ENCODE measurements at regions not wholly inside any gene's neighbourhood (a gene's known extent, or its start where the extent isn't known, plus 50 kb on each side); places are given as distances from the start of the nearest gene placed in this dataset.

GRCh38 chr9:90296539-90296938, 346.1 kb downstream of the DIRAS2 start:
- H3K9me3 ChIP-seq = no peaks in the 10 kb centered on the region
- H3K4me1 ChIP-seq = no peaks in the 10 kb centered on the region
- H3K36me3 ChIP-seq = no peaks in the 10 kb centered on the region
- H3K27ac ChIP-seq = no peak overlapping the region
- peaks cover 0 to 5% of the 10 kb centered on the region in 2 donors for H3K27me3 ChIP-seq
- no peak overlapping the region for H3K4me3 ChIP-seq
- DNase-seq = no peak
- intact Hi-C loops (cut with DNase I; ENCODE audit: low total_unique reads) = no loop called here
- no peak for TF ChIP-seq CTCF (IDR thresholded peaks at IDR 0.05)
- TF ChIP-seq POLR2A (IDR thresholded peaks at IDR 0.05) = no peak

- DNase-seq = no peak
- intact Hi-C loops (cut with DNase I; ENCODE audit: low total_unique reads) = no loop called here
- Histone ChIP-seq H3K4me3 (no peak overlapping the region), H3K4me1 (no peaks in the 10 kb centered on the region), H3K36me3 (no peaks in the 10 kb centered on the region), H3K27me3 (peaks cover 0 to 5% of the 10 kb centered on the region in 2 donors), H3K9me3 (no peaks in the 10 kb centered on the region), H3K27ac (no peak overlapping the region)
- no peak for TF ChIP-seq CTCF (IDR thresholded peaks at IDR 0.05)
- no peak for TF ChIP-seq POLR2A (IDR thresholded peaks at IDR 0.05)
Observed at GRCh38 chr9:90299968-90300367, 342.7 kb downstream of the DIRAS2 start.

- Histone ChIP-seq H3K27me3 (peaks cover 0 to 5% of the 10 kb centered on the region in 2 donors), H3K36me3 (no peaks in the 10 kb centered on the region), H3K4me1 (no peaks in the 10 kb centered on the region), H3K9me3 (no peaks in the 10 kb centered on the region), H3K27ac (no peak overlapping the region), H3K4me3 (no peak overlapping the region)
- no peak for DNase-seq
- intact Hi-C loops (cut with DNase I; ENCODE audit: low total_unique reads) = no loop called here
- TF ChIP-seq POLR2A (IDR thresholded peaks at IDR 0.05) (no peak), CTCF (IDR thresholded peaks at IDR 0.05) (no peak)
Observed at GRCh38 chr9:90300611-90301276, 341.9 kb downstream of the DIRAS2 start.

GRCh38 chr9:90301277-90301653, 341.4 kb downstream of the DIRAS2 start:
- Histone ChIP-seq H3K27me3 (peaks cover 0 to 5% of the 10 kb centered on the region in 2 donors), H3K4me3 (no peak overlapping the region), H3K4me1 (no peaks in the 10 kb centered on the region), H3K27ac (no peak overlapping the region), H3K36me3 (no peaks in the 10 kb centered on the region), H3K9me3 (no peaks in the 10 kb centered on the region)
- intact Hi-C loops (cut with DNase I; ENCODE audit: low total_unique reads) = no loop called here
- DNase-seq = peak in 1 of 2 donors; percentile 18
- TF ChIP-seq CTCF (IDR thresholded peaks at IDR 0.05) = no peak
- no peak for TF ChIP-seq POLR2A (IDR thresholded peaks at IDR 0.05)

GRCh38 chr9:90303655-90304054, 339.0 kb downstream of the DIRAS2 start:
- TF ChIP-seq POLR2A (IDR thresholded peaks at IDR 0.05) (no peak), CTCF (IDR thresholded peaks at IDR 0.05) (no peak)
- no peak for DNase-seq
- no peak overlapping the region for H3K27ac ChIP-seq
- no peaks in the 10 kb centered on the region for H3K4me1 ChIP-seq
- no peak overlapping the region for H3K4me3 ChIP-seq
- no peaks in the 10 kb centered on the region for H3K27me3 ChIP-seq
- intact Hi-C loops (cut with DNase I; ENCODE audit: low total_unique reads) = no loop called here
- no peaks in the 10 kb centered on the region for H3K36me3 ChIP-seq
- H3K9me3 ChIP-seq = no peaks in the 10 kb centered on the region
